Esophagus muscularis mucosa (tissue), 4 donors: ENCODE measurements at regions not wholly inside any gene's neighbourhood (a gene's known extent, or its start where the extent isn't known, plus 50 kb on each side); places are given as distances from the start of the nearest gene placed in this dataset.

Experiments used
- DNase-seq: peaks from one replicate; pipeline ENCODE4 v3.0.0-alpha.2; 2017; ENCODE audit errors: extremely low spot score
- H3K27ac ChIP-seq, 4 donors: fragments of 200-600 bp; sonication (generic); replicated peaks in 1 of 4; 1 replicate in 3 of 4; 2 replicates in 1 of 4; pipeline ENCODE4 v1.5.1; 2016 to 2019; ENCODE audit warnings: mild to moderate bottlenecking in 1 of 4
- H3K27me3 ChIP-seq, 4 donors: fragments of 200-600 bp; sonication (generic); one replicate each; pipeline versions ENCODE4 v1.5.1 to v1.6.0; 2016 to 2019
- H3K36me3 ChIP-seq, 4 donors: fragments of 200-600 bp; sonication (generic); one replicate each; pipeline ENCODE4 v1.5.1; 2016 to 2019
- H3K4me1 ChIP-seq, 4 donors: fragments of 200-600 bp; sonication (generic); one replicate each; pipeline ENCODE4 v1.5.1; 2016 to 2019
- H3K4me3 ChIP-seq, 4 donors: fragments of 200-600 bp; sonication (generic); 1 replicate in 2 of 4; 2 replicates in 2 of 4; pipeline ENCODE4 v1.5.1; 2016 to 2019; ENCODE audit warnings: mild to moderate bottlenecking in 4 of 4, moderate library complexity in 1 of 4
- H3K9me3 ChIP-seq, 4 donors: fragments of 200-600 bp; sonication (generic); 1 replicate in 3 of 4; 2 replicates in 1 of 4; pipeline ENCODE4 v1.5.1; 2016 to 2019
- CTCF ChIP-seq, 3 experiments: fragments of 200-600 bp in 2 of 3; fragments of 450-650 bp in 1 of 3; sonication (generic) in 2 of 3; IDR thresholded peaks; one replicate each; pipeline ENCODE4 v1.5.1; 2017 to 2019; ENCODE audit warnings: antibody characterized with exemption in 3 of 3, mild to moderate bottlenecking in 2 of 3, moderate library complexity in 1 of 3
- EP300 ChIP-seq: sonication (generic); formaldehyde crosslinking; IDR thresholded peaks from one replicate; pipeline ENCODE4 v1.6.1; 2017; ENCODE audit warnings: antibody characterized with exemption
- POLR2A ChIP-seq: fragments of 450-650 bp; IDR thresholded peaks from one replicate; pipeline ENCODE4 v1.6.1; 2017; ENCODE audit warnings: antibody characterized with exemption, moderate library complexity, mild to moderate bottlenecking, low read depth
- POLR2AphosphoS5 ChIP-seq, 2 donors: sonication (generic); formaldehyde crosslinking; IDR thresholded peaks; one replicate each; pipeline ENCODE4 v1.6.1; 2017; ENCODE audit warnings: antibody characterized with exemption in 2 of 2
- WGBS: methylation state at CpG from one replicate; pipeline ENCODE4 v1.1.5; 2018; 5-methylcytosine and 5-hydroxymethylcytosine counted together
- intact Hi-C: fragments of 100-400 bp; cut with DNase I; formaldehyde crosslinking; loops from one replicate; pipeline ENCODE4 v1.15.1; 2023

GRCh38 chr9:90020276-90020871 lies 415.6 kb downstream of the GADD45G start:
- Histone ChIP-seq H3K4me1 (peaks cover 4 to 19% (median 14%) of the 10 kb centered on the region in 4 donors), H3K27ac (no peak overlapping the region), H3K36me3 (no peaks in the 10 kb centered on the region), H3K27me3 (no peaks in the 10 kb centered on the region), H3K9me3 (peaks cover 0 to 8% (median 0%) of the 10 kb centered on the region in 4 donors), H3K4me3 (no peak overlapping the region)
- 63% methylated on average over 7 of the region's 7 CpGs for WGBS
- DNase-seq, result no peak
- TF ChIP-seq CTCF (IDR thresholded peaks at IDR 0.05), result no peak
- no peak for TF ChIP-seq POLR2A
- TF ChIP-seq POLR2AphosphoS5 (IDR thresholded peaks at IDR 0.05), result no peak
- no peak for TF ChIP-seq EP300
- intact Hi-C loops, result no loop called here

- H3K9me3 ChIP-seq, result peaks cover 0 to 8% (median 0%) of the 10 kb centered on the region in 4 donors
- no peak overlapping the region for H3K4me3 ChIP-seq
- no peak for DNase-seq
- peak; percentile 55 for TF ChIP-seq EP300
- TF ChIP-seq POLR2A, result no peak
- H3K4me1 ChIP-seq, result peaks cover 4 to 25% (median 20%) of the 10 kb centered on the region in 4 donors
- no peaks in the 10 kb centered on the region for H3K36me3 ChIP-seq
- WGBS, result 83% methylated on average over 14 of the region's 14 CpGs
- intact Hi-C loops, result no loop called here
- H3K27me3 ChIP-seq, result no peaks in the 10 kb centered on the region
- H3K27ac ChIP-seq, result peak overlapping the region in 3 of 4 donors; percentile 3 to 73 (median 58)
Observed at GRCh38 chr9:90021216-90021906, 416.5 kb downstream of the GADD45G start.

- H3K9me3 ChIP-seq, result peaks cover 0 to 8% (median 0%) of the 10 kb centered on the region in 4 donors
- 71% methylated on average over 1 of the region's 3 CpGs for WGBS
- H3K27me3 ChIP-seq, result no peaks in the 10 kb centered on the region
- peaks cover 4 to 25% (median 20%) of the 10 kb centered on the region in 4 donors for H3K4me1 ChIP-seq
- intact Hi-C loops, result no loop called here
- no peak overlapping the region for H3K4me3 ChIP-seq
- no peaks in the 10 kb centered on the region for H3K36me3 ChIP-seq
- no peak overlapping the region for H3K27ac ChIP-seq
- TF ChIP-seq CTCF (IDR thresholded peaks at IDR 0.05), result no peak
- DNase-seq, result no peak
Observed at GRCh38 chr9:90022474-90022873, 417.7 kb downstream of the GADD45G start.

GRCh38 chr9:90023861-90024260 lies 419.0 kb downstream of the GADD45G start:
- H3K36me3 ChIP-seq, result no peaks in the 10 kb centered on the region
- H3K4me3 ChIP-seq, result no peak overlapping the region
- H3K9me3 ChIP-seq, result peaks cover 0 to 8% (median 0%) of the 10 kb centered on the region in 4 donors
- H3K27me3 ChIP-seq, result no peaks in the 10 kb centered on the region
- DNase-seq, result no peak
- intact Hi-C loops, result no loop called here
- 36% methylated on average over 3 of the region's 5 CpGs for WGBS
- no peak for TF ChIP-seq POLR2A
- TF ChIP-seq EP300, result no peak
- TF ChIP-seq CTCF (IDR thresholded peaks at IDR 0.05), result no peak
- TF ChIP-seq POLR2AphosphoS5 (IDR thresholded peaks at IDR 0.05), result no peak
- H3K27ac ChIP-seq, result no peak overlapping the region
- peaks cover 4 to 25% (median 20%) of the 10 kb centered on the region in 4 donors for H3K4me1 ChIP-seq

GRCh38 chr9:90024409-90024808 lies 419.6 kb downstream of the GADD45G start:
- TF ChIP-seq POLR2AphosphoS5 (IDR thresholded peaks at IDR 0.05) (no peak), EP300 (no peak), POLR2A (no peak), CTCF (IDR thresholded peaks at IDR 0.05) (no peak)
- 67% methylated on average over 3 of the region's 3 CpGs for WGBS
- intact Hi-C loops, result no loop called here
- peaks cover 4 to 25% (median 20%) of the 10 kb centered on the region in 4 donors for H3K4me1 ChIP-seq
- H3K36me3 ChIP-seq, result no peaks in the 10 kb centered on the region
- no peak overlapping the region for H3K4me3 ChIP-seq
- DNase-seq, result no peak
- H3K9me3 ChIP-seq, result peaks cover 0 to 8% (median 0%) of the 10 kb centered on the region in 4 donors
- no peaks in the 10 kb centered on the region for H3K27me3 ChIP-seq
- no peak overlapping the region for H3K27ac ChIP-seq
